CD14-positive monocyte (primary cell): ENCODE measurements at regions not wholly inside any gene's neighbourhood (a gene's known extent, or its start where the extent isn't known, plus 50 kb on each side); places are given as distances from the start of the nearest gene placed in this dataset.

Experiments
- DNase-seq, 3 donors: peaks; one replicate each; pipeline ENCODE4 v3.0.0-alpha.2; 2011 to 2022
- H2AFZ ChIP-seq: 2 replicates; pipeline ENCODE4 v1.6.0; 2012; ENCODE audit warnings: mild to moderate bottlenecking, low read depth, low read length, inconsistent platforms; ENCODE audit not compliant: insufficient read depth, poor library complexity, severe bottlenecking
- H3K27ac ChIP-seq, 2 donors: 1 replicate in 1 of 2; 2 replicates in 1 of 2; pipeline ENCODE4 v1.5.1; 2012 to 2013; ENCODE audit warnings: low read length in 2 of 2, control low read depth in 1 of 2, inconsistent platforms in 1 of 2, low read depth in 1 of 2, mild to moderate bottlenecking in 1 of 2
- H3K27me3 ChIP-seq, 2 donors: one replicate each; pipeline versions ENCODE4 v1.6.0 to v1.6.1; 2011 to 2013; ENCODE audit warnings: low read length in 2 of 2; ENCODE audit not compliant: control insufficient read depth in 2 of 2, insufficient read depth in 2 of 2
- H3K36me3 ChIP-seq, 2 donors: replicated peaks in 1 of 2; 1 replicate in 1 of 2; 2 replicates in 1 of 2; pipeline versions ENCODE4 v1.5.1 to v1.6.1; 2012 to 2013; ENCODE audit warnings: low read length in 2 of 2, control low read depth in 1 of 2, inconsistent platforms in 1 of 2, mild to moderate bottlenecking in 1 of 2; ENCODE audit not compliant: insufficient read depth in 2 of 2, control insufficient read depth in 1 of 2
- H3K4me1 ChIP-seq, 2 donors: 1 replicate in 1 of 2; 2 replicates in 1 of 2; pipeline versions ENCODE4 v1.5.1 to v1.6.1; 2012 to 2013; ENCODE audit warnings: low read length in 2 of 2, control low read depth in 1 of 2, inconsistent platforms in 1 of 2, mild to moderate bottlenecking in 1 of 2, moderate library complexity in 1 of 2; ENCODE audit not compliant: insufficient read depth in 2 of 2, control insufficient read depth in 1 of 2
- H3K4me2 ChIP-seq: replicated peaks from 2 replicates; pipeline ENCODE3; 2012; ENCODE audit warnings: low read length, moderate library complexity, mild to moderate bottlenecking; ENCODE audit not compliant: poor library complexity, severe bottlenecking; ENCODE audit errors: extremely low read depth
- H3K4me3 ChIP-seq, 3 experiments: fragments of 200-600 bp in 1 of 3; sonication (generic) in 1 of 3; replicated peaks in 1 of 3; 1 replicate in 2 of 3; 2 replicates in 1 of 3; pipeline ENCODE4 v1.5.1; 2011 to 2013; ENCODE audit warnings: low read length in 3 of 3, mild to moderate bottlenecking in 3 of 3, control low read depth in 2 of 3, low read depth in 2 of 3, inconsistent platforms in 1 of 3, moderate library complexity in 1 of 3
- H3K79me2 ChIP-seq: 2 replicates; pipeline ENCODE4 v1.6.0; 2012; ENCODE audit warnings: mild to moderate bottlenecking, control low read depth, inconsistent platforms, low read length, moderate library complexity; ENCODE audit not compliant: insufficient read depth
- H3K9ac ChIP-seq: 2 replicates; pipeline ENCODE4 v1.6.0; 2017; ENCODE audit warnings: low read length, mild to moderate bottlenecking; ENCODE audit not compliant: insufficient read depth, poor library complexity, severe bottlenecking
- H3K9me3 ChIP-seq, 2 donors: replicated peaks in 1 of 2; 1 replicate in 1 of 2; 2 replicates in 1 of 2; pipeline versions ENCODE4 v1.5.1 to v1.6.1; 2012 to 2013; ENCODE audit warnings: low read length in 2 of 2, control low read depth in 1 of 2; ENCODE audit not compliant: control insufficient read depth in 1 of 2, insufficient read depth in 1 of 2
- H4K20me1 ChIP-seq: 2 replicates; pipeline ENCODE4 v1.6.0; 2012; ENCODE audit warnings: mild to moderate bottlenecking, low read length, control low read depth, moderate library complexity; ENCODE audit not compliant: insufficient read depth
- H3K27ac Mint-ChIP-seq, 7 donors: one replicate each; pipeline ENCODE4 v1.8.0; 2020; ENCODE audit warnings: mild to moderate bottlenecking in 7 of 7, mixed read lengths in 7 of 7, moderate library complexity in 6 of 7, inconsistent platforms in 2 of 7
- H3K27me3 Mint-ChIP-seq, 3 donors: one replicate each; pipeline ENCODE4 v1.8.0; 2021 to 2022; ENCODE audit warnings: low read depth in 3 of 3, mild to moderate bottlenecking in 3 of 3, mixed read lengths in 3 of 3, moderate library complexity in 3 of 3, inconsistent platforms in 1 of 3
- H3K36me3 Mint-ChIP-seq, 2 donors: one replicate each; pipeline ENCODE4 v1.8.0; 2020; ENCODE audit warnings: mixed read lengths in 2 of 2, inconsistent platforms in 1 of 2, mild to moderate bottlenecking in 1 of 2
- H3K4me1 Mint-ChIP-seq: one replicate; pipeline ENCODE4 v1.8.0; 2020; ENCODE audit warnings: mild to moderate bottlenecking, mixed read lengths
- H3K4me3 Mint-ChIP-seq, 2 donors: one replicate each; pipeline ENCODE4 v1.8.0; 2020; ENCODE audit warnings: mild to moderate bottlenecking in 2 of 2, mixed read lengths in 2 of 2, moderate library complexity in 1 of 2
- H3K9me3 Mint-ChIP-seq, 7 donors: one replicate each; pipeline ENCODE4 v1.8.0; 2020 to 2022; ENCODE audit warnings: mixed read lengths in 7 of 7, mild to moderate bottlenecking in 6 of 7, moderate library complexity in 6 of 7, inconsistent platforms in 2 of 7
- CTCF ChIP-seq: fragments of 200-600 bp; IDR thresholded peaks from one replicate; pipeline ENCODE4 v1.8.0; 2022; ENCODE audit warnings: antibody characterized with exemption, mild to moderate bottlenecking
- WGBS: methylation state at CpG from one replicate; pipeline ENCODE4 v1.1.5; 2013; ENCODE audit warnings: missing lambda C conversion rate; ENCODE audit not compliant: insufficient coverage; 5-methylcytosine and 5-hydroxymethylcytosine counted together
- intact Hi-C, 2 donors: fragments of 100-400 bp; cut with micrococcal nuclease; formaldehyde crosslinking; loops; one replicate each; pipeline versions ENCODE4 v1.15.0 to v1.15.1; 2023

DNA sequence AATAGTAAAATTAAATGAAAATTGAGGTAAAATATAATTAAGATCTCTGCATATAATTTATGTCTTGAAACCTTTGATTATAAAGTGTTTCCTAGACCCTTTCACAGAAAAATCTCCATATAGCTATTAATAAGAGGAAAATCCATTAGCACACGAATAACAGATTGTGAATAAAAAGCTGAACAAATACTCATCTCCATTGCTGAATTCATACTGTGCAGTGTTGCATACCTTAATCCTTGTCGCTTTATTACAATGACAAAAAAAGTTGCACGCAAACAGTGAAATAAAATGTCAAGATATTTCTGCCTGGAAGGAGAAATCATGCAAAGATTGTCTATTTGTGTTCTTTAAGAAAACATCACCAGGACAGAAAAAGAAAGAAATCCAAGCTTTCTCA is 499.1 kb upstream of the TMPRSS15 start:
- H3K9me3 Mint-ChIP-seq, result peaks cover 0 to 6% (median 2%) of the 10 kb centered on the region in 7 donors
- H3K4me3 ChIP-seq, result no peak overlapping the region
- H3K4me1 Mint-ChIP-seq, result no peaks in the 10 kb centered on the region
- no peak for DNase-seq
- H3K4me1 ChIP-seq, result no peaks in the 10 kb centered on the region
- intact Hi-C loops, result no loop called here
- no peaks in the 10 kb centered on the region for H3K27me3 Mint-ChIP-seq
- H3K27ac ChIP-seq, result no peak overlapping the region
- WGBS, result no CpG with 5 or more reads among the region's 3 CpGs
- no peaks in the 10 kb centered on the region for H3K36me3 Mint-ChIP-seq
- H3K9ac ChIP-seq, result no peak overlapping the region
- H3K27ac Mint-ChIP-seq, result no peak overlapping the region
- H2AFZ ChIP-seq, result no peak overlapping the region
- no peaks in the 10 kb centered on the region for H4K20me1 ChIP-seq
- H3K4me2 ChIP-seq, result no peak overlapping the region
- no peak overlapping the region for H3K4me3 Mint-ChIP-seq
- no peak for TF ChIP-seq CTCF
- peaks cover 0 to 7% of the 10 kb centered on the region in 2 donors for H3K9me3 ChIP-seq
- H3K79me2 ChIP-seq, result no peaks in the 10 kb centered on the region
- H3K36me3 ChIP-seq, result no peaks in the 10 kb centered on the region
- no peaks in the 10 kb centered on the region for H3K27me3 ChIP-seq

DNA sequence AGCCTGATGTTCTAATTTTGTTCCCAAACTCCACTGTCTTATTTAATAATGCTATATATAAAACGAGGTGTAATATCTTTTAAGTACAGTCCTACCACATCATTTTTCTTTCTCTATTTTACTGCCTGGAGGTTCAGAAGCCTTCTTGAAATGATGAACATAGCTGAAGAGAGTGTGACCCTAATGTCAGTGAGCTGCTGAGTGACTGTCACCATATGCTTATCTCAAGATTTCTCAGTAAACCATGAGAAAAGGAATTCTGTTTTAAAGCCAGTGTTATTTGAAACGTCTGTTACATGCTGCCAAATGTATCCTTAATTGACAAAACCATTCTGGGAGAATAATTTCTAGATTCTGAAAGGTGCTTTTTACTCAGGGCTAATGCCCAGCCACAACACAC is 503.5 kb upstream of the TMPRSS15 start:
- Mint-ChIP-seq H3K36me3 (no peaks in the 10 kb centered on the region), H3K27me3 (no peaks in the 10 kb centered on the region), H3K9me3 (peaks cover 0 to 10% (median 4%) of the 10 kb centered on the region in 7 donors), H3K4me1 (no peaks in the 10 kb centered on the region), H3K4me3 (no peak overlapping the region), H3K27ac (no peak overlapping the region)
- WGBS, result no CpG with 5 or more reads among the region's 2 CpGs
- Histone ChIP-seq H3K4me3 (no peak overlapping the region), H3K4me1 (no peaks in the 10 kb centered on the region), H2AFZ (no peak overlapping the region), H3K4me2 (no peak overlapping the region), H3K27me3 (no peaks in the 10 kb centered on the region), H3K79me2 (no peaks in the 10 kb centered on the region), H4K20me1 (no peaks in the 10 kb centered on the region), H3K9me3 (peaks cover 0 to 11% of the 10 kb centered on the region in 2 donors), H3K27ac (no peak overlapping the region), H3K9ac (no peak overlapping the region), H3K36me3 (no peaks in the 10 kb centered on the region)
- no peak for TF ChIP-seq CTCF
- intact Hi-C loops, result no loop called here
- DNase-seq, result no peak
